ENCODE measurements at regions not wholly inside any gene's neighbourhood (a gene's known extent, or its start where the extent isn't known, plus 50 kb on each side); places are given as distances from the start of the nearest gene placed in this dataset.
"Not testable (repeated sequence)": the region's sequence is repeated elsewhere in the genome, so short reads cannot be mapped to it uniquely, and the experiment has no call there.

- no peak for DNase-seq (ENCODE audit: low spot score)
Observed at GRCh38 chr12:20047901-20048300, 320.4 kb upstream of the PDE3A start.

GRCh38 chr12:20050221-20050620, 318.1 kb upstream of the PDE3A start:
- DNase-seq (ENCODE audit: low spot score) = no peak

DNA sequence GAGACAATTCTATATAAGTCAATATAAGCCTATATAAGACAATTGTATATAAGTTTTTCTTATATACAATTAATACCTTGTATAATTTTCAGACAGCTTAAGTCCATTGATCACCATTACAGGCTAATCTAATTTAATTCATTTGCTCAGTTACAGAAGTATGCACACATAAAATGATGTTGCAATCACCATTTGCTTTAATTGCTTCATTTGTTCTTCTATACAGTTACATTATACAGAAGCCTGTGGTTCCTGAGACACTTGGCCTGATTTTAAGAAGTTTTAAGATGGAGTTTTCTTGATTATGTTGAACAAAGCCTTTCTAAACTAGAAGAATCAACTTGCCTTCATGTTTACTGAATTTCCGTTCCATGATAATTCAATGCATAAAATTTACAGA, 314.6 kb upstream of the PDE3A start:
- DNase-seq (ENCODE audit: low spot score) = no peak

- DNase-seq (ENCODE audit: low spot score) = no peak
Observed at GRCh38 chr12:20055856-20056255, 312.5 kb upstream of the PDE3A start.

GRCh38 chr12:20057398-20057797, 310.9 kb upstream of the PDE3A start:
- DNase-seq (ENCODE audit: low spot score) = no peak

DNA sequence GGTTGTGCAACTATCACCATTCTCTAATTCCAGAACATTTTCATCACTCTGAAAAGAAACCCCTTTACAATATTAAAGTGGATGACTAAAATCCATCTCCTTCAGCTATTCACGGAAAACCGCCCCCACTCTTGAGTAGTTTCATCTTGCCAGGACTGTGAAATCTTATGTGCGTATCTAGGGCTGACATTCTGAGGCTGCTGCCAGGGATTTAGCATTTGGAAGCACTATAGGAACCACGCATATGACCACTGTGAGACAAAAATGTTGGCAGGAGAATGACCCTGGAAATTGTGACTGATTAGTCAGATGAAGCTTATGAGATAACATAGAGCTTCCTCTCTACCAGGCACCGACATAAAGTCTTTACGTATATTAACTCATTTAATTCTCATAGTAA, 305.2 kb upstream of the PDE3A start:
- no peak for DNase-seq (ENCODE audit: low spot score)

GRCh38 chr12:20077618-20078017, 290.7 kb upstream of the PDE3A start:
- no peak for DNase-seq (ENCODE audit: low spot score)

DNA sequence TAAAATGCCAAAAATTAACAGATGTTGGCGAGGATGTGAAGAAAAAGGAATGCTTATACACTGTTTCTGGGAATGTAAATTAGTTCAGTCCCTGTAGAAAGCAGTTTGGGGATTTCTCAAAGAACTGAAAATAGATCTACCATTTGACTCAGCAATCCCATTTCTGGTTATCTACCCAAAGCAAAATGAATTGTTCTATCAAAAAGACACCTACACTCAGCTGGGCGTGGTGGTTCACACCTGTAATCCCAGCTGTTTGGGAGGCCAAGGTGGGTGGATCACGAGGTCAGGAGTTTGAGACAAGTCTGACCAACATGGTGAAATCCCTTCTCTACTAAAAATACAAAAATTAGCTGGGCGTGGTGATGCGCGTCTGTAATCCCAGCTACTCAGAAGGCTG, 279.3 kb upstream of the PDE3A start:
- DNase-seq (ENCODE audit: low spot score) = no peak

- DNase-seq (ENCODE audit: low spot score) = not testable (repeated sequence)
Observed at GRCh38 chr12:20093190-20093810, 275.0 kb upstream of the PDE3A start.

GRCh38 chr12:20096430-20096829, 271.9 kb upstream of the PDE3A start:
- no peak for DNase-seq (ENCODE audit: low spot score)

DNA sequence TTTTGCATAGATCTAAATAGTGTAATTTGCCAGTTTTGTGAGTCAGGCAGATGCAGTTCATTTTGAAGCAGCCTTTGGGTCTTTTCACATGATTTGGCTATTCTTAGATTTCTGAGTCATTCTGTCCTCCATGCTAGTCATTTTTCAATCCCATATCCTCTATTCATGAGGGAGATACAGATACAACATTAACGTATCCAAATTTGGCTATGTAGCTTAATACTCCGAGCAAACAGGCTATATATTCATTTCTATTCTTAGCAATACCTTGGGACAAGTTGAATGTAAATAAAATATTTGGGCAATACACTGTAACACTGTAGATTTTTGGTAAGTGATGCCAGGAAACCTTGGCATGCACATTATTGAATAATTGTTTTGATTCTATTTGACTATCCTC, 270.7 kb upstream of the PDE3A start:
- DNase-seq (ENCODE audit: low spot score) = peak; percentile 22

- DNase-seq (ENCODE audit: low spot score) = no peak
Observed at GRCh38 chr12:20099395-20100183, 268.7 kb upstream of the PDE3A start.

DNA sequence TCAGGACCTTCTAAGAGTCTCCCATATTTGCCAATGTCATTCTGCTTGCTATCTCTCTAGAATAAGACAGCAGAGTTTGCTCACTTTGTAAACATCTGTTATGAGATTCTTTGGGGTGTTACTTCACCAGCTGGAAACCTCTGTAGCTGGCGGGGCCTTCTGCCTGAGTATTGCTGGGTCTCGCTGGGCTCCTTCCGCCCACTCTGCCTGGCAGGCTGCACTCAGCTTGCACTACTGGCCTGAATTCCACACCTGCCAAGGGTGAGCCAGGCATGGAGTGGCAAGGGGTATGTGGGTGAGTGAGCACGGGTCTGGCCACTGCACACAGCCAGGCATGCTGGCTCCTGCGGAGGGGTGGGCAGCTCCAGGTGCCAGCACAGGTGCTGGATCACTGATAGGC, 267.3 kb upstream of the PDE3A start:
- no peak for DNase-seq (ENCODE audit: low spot score)

- DNase-seq (ENCODE audit: low spot score) = no peak
Observed at GRCh38 chr12:20105943-20106342, 262.4 kb upstream of the PDE3A start.

DNA sequence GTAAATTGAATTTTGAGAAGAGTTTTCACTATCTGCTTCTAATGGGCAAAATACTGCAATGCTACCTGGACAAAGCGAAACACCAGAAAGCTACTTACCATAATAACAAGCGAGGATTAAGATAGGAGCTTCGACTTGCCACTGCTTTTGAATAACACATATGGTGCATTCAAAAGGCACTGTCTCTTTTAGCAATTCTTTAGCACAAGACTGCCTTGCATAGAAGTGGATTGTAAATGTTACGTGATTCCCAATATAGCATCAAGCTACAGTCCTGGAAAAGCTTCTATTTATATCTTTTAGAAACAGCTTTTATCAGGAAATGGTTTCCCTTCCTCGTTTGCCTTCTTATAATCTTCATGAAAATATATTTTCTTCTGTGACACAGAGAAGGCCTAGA, 258.7 kb upstream of the PDE3A start:
- DNase-seq (ENCODE audit: low spot score) = no peak

DNA sequence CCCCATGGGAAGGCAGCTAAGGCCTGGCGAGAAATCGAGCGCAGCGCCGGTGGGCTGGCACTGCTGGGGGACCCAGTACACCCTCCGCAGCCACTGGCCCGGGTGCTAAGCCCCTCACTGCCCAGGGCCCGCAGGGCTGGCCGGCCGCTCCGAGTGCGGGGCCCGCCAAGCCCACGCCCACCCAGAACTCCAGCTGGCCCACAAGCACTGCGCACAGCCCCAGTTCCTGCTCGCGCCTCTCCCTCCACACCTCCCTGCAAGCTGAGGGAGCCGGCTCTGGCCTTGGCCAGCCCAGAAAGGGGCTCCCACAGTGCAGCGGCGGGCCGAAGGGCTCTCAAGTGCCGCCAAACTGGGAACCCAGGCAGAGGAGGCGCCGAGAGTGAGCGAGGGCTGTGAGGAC, 253.0 kb upstream of the PDE3A start:
- not testable (repeated sequence) for DNase-seq (ENCODE audit: low spot score)

DNA sequence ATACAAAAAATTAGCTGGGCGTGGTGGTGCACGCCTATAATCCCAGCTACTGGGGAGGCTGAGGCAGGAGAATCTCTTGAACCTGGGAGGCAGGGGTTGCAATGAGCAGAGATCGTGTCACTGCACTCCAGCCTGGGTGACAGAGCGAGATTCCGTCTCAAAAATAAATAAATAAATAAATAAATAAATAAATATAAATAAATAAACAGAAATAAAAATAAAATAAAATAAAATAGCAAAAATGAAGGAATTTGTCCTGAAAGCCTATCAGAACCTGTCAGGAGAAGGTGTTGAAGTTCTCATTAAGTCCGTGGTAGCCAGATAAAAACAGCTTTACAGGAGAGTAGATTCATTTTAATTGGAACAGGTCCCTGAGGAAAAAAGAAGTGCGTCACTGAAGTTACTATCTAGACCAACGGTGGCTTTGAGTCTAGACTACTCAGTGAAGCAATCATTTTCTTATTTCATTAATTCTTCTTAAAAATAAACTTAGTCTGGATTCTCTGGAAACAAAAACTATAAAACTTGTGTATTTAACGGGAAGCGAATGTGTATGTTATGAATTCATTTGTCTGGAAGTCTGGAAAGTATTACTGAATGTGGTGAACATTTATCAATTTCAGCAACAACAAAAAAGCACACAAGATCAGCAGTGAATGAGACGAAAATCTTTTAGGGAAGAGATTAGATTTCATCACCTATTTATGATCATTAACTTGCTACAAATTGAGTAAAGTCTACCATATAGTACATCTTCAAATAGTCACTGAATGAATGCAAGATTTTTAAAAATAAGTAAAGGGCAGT, 248.5 kb upstream of the PDE3A start:
- no peak for DNase-seq (ENCODE audit: low spot score)

- no peak for DNase-seq (ENCODE audit: low spot score)
Observed at GRCh38 chr12:20120403-20120725, 248.0 kb upstream of the PDE3A start.

- no peak for DNase-seq (ENCODE audit: low spot score)
Observed at GRCh38 chr12:20122274-20122673, 246.1 kb upstream of the PDE3A start.

- DNase-seq (ENCODE audit: low spot score) = no peak
Observed at GRCh38 chr12:20123465-20123864, 244.9 kb upstream of the PDE3A start.

GRCh38 chr12:20125276-20125798, 243.0 kb upstream of the PDE3A start:
- no peak for DNase-seq (ENCODE audit: low spot score)

DNA sequence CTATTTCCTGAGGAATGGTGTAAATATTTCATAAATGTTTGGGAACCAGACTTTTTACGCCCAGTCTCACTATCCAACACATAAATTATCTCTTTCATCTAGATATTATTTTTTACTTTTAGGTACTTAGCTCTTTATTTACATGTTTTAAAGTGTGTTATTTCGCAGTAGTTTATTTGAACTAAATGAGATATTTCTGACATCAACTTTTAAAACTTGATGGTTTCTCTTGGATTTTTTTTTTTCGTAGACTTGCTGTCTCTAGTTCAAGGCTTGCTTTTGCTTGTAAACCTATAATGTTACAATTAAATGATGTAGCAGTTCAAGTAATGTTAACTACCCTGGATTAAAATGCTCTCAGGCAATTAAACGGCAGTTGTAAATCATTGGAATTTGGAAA, 241.7 kb upstream of the PDE3A start:
- no peak for DNase-seq (ENCODE audit: low spot score)

DNA sequence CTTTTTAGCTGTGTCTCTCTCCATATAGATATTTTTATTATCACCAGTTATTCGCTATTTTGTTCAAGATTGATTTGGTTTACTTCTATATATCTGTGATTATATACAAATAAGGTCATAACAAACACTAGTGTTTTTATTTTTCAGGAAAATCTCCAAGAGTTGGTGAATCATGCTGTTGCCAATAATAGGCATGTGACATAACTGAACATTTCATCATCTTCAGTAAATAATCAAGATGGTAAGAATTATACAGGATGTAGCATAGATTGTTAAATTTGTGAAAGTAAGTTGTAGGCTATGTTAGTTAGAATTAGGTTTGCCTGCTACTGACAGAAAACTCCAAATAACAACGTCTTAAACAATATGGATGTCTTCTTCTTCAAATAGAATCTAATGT, 240.9 kb upstream of the PDE3A start:
- no peak for DNase-seq (ENCODE audit: low spot score)

Measured in AG08395 (cell line).